OCI-LY1 (cell line): ENCODE measurements at regions not wholly inside any gene's neighbourhood (a gene's known extent, or its start where the extent isn't known, plus 50 kb on each side); places are given as distances from the start of the nearest gene placed in this dataset.

Experiments used
- EZH2 ChIP-seq: fragments of 200-600 bp; sonication (generic), shearing (Covaris generic); IDR thresholded peaks from 2 replicates; pipeline ENCODE4 v1.8.0; 2017; ENCODE audit warnings: borderline replicate concordance, mixed run types, mild to moderate bottlenecking, antibody characterized with exemption, low read length, moderate library complexity, mixed read lengths
- TF ChIP-seq, protein P1 (sequence below): fragments of 200-600 bp; sonication (generic), shearing (Covaris generic); IDR thresholded peaks from 2 replicates; pipeline ENCODE4 v1.5.1; 2017; ENCODE audit warnings: mild to moderate bottlenecking, antibody characterized with exemption, low read length, moderate library complexity, mixed read lengths

GRCh38 chr17:69958063-69958462, 117.0 kb upstream of the KCNJ16 start:
- TF ChIP-seq, protein P1, sequence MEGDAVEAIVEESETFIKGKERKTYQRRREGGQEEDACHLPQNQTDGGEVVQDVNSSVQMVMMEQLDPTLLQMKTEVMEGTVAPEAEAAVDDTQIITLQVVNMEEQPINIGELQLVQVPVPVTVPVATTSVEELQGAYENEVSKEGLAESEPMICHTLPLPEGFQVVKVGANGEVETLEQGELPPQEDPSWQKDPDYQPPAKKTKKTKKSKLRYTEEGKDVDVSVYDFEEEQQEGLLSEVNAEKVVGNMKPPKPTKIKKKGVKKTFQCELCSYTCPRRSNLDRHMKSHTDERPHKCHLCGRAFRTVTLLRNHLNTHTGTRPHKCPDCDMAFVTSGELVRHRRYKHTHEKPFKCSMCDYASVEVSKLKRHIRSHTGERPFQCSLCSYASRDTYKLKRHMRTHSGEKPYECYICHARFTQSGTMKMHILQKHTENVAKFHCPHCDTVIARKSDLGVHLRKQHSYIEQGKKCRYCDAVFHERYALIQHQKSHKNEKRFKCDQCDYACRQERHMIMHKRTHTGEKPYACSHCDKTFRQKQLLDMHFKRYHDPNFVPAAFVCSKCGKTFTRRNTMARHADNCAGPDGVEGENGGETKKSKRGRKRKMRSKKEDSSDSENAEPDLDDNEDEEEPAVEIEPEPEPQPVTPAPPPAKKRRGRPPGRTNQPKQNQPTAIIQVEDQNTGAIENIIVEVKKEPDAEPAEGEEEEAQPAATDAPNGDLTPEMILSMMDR = no peak
- TF ChIP-seq EZH2 = no peak
